K562 (cell line): ENCODE measurements at regions not wholly inside any gene's neighbourhood (a gene's known extent, or its start where the extent isn't known, plus 50 kb on each side); places are given as distances from the start of the nearest gene placed in this dataset.

Source experiments
- ATAC-seq: fragments of 200-7000 bp; cut with Tn5 transposase; 3 replicates; pipeline ENCODE4 v1.9.1; 2020; ENCODE audit warnings: moderate library complexity
- BruUV-seq: library from RNA; stranded (reverse); fragments of 400-500 nt; replicated peaks from 2 replicates; lab custom pipeline; 2021; lab: Mats Ljungman, UMichigan
- CTCF ChIA-PET: fragments of 300-600 bp; formaldehyde crosslinking; extraction: SDS; loops from one replicate; lab custom pipeline; 2021; ENCODE audit warnings: low intra/inter-chr PET ratio; lab: Yijun Ruan, JAX
- POLR2A ChIA-PET: fragments of 300-600, 350-650 bp; sonication (Branson Sonifier 250); formaldehyde crosslinking; extraction: SDS; loops from one replicate; lab custom pipeline; 2021; ENCODE audit warnings: antibody characterized with exemption, inconsistent platforms; lab: Yijun Ruan, JAX
- DNase-seq, 4 experiments: peaks; one replicate each; pipeline versions ENCODE4 v3.0.0 to v3.0.0-alpha.2; 2011 to 2018; ENCODE audit warnings: low spot score in 3 of 4, mixed read lengths in 3 of 4; ENCODE audit errors: extremely low read depth in 1 of 4
- FAIRE-seq: peaks from 2 replicates; lab custom pipeline; 2011; peaks lifted over from hg19 to GRCh38; lab: Jason Lieb, UNC
- H2AFZ ChIP-seq: 2 replicates; pipeline ENCODE4 v1.6.0; 2011; ENCODE audit warnings: low read depth, low read length, control low read depth, inconsistent platforms
- H3K27ac ChIP-seq: fragments of 200-600 bp; 3 replicates; pipeline ENCODE4 v1.8.0; 2011; ENCODE audit warnings: low read depth, mild to moderate bottlenecking, control low read depth, inconsistent platforms, low read length, moderate library complexity, mixed read lengths; ENCODE audit errors: extremely low read depth
- H3K27me3 ChIP-seq, 2 experiments: fragments of 300-600 bp in 1 of 2; 2 replicates in 1 of 2; 3 replicates in 1 of 2; pipeline versions ENCODE4 v1.6.0 to v1.8.0; 2011; ENCODE audit warnings: inconsistent platforms in 2 of 2, low read length in 2 of 2, mild to moderate bottlenecking in 1 of 2, mixed read lengths in 1 of 2, moderate library complexity in 1 of 2; ENCODE audit not compliant: control insufficient read depth in 2 of 2, insufficient read depth in 2 of 2
- H3K36me3 ChIP-seq: fragments of 300-600 bp; 3 replicates; pipeline ENCODE4 v1.8.0; 2011; ENCODE audit warnings: mild to moderate bottlenecking, low read length, inconsistent platforms; ENCODE audit not compliant: control insufficient read depth, insufficient read depth
- H3K4me1 ChIP-seq, 2 experiments: fragments of 200-600 bp in 1 of 2; replicated peaks in 1 of 2; 2 replicates in 1 of 2; 3 replicates in 1 of 2; pipeline versions ENCODE4 v1.5.1 to v1.8.0; 2011; ENCODE audit warnings: inconsistent platforms in 2 of 2, low read length in 2 of 2, mild to moderate bottlenecking in 1 of 2, mixed read lengths in 1 of 2, moderate library complexity in 1 of 2; ENCODE audit not compliant: control insufficient read depth in 2 of 2, insufficient read depth in 2 of 2
- H3K4me2 ChIP-seq: 2 replicates; pipeline ENCODE4 v1.6.1; 2011; ENCODE audit warnings: low read length, control low read depth, inconsistent platforms, mixed read lengths; ENCODE audit not compliant: insufficient read depth
- H3K4me3 ChIP-seq: fragments of 200-600 bp; sonication (generic), shearing (Covaris generic); 2 replicates; pipeline ENCODE4 v1.5.1; 2016; ENCODE audit warnings: control low read depth, inconsistent platforms
- H3K79me2 ChIP-seq: fragments of 200-600 bp; 3 replicates; pipeline ENCODE4 v1.8.0; 2011; ENCODE audit warnings: low read length, inconsistent platforms; ENCODE audit not compliant: control insufficient read depth, insufficient read depth
- H3K9ac ChIP-seq, 2 experiments: 2 replicates each; pipeline versions ENCODE4 v1.6.0 to v1.6.1; 2011; ENCODE audit warnings: low read depth in 2 of 2, low read length in 2 of 2, control low read depth in 1 of 2, inconsistent platforms in 1 of 2, mild to moderate bottlenecking in 1 of 2, mixed read lengths in 1 of 2; ENCODE audit not compliant: insufficient read depth in 1 of 2
- H3K9me1 ChIP-seq: one replicate; pipeline ENCODE4 v1.6.0; 2011; ENCODE audit warnings: inconsistent platforms, mild to moderate bottlenecking, low read length, moderate library complexity; ENCODE audit not compliant: control insufficient read depth, insufficient read depth
- H3K9me3 ChIP-seq: replicated peaks from 2 replicates; pipeline ENCODE4 v1.5.1; 2011; ENCODE audit warnings: low read depth, low read length, inconsistent platforms; ENCODE audit not compliant: control insufficient read depth, insufficient read depth
- H4K20me1 ChIP-seq: replicated peaks from 2 replicates; pipeline ENCODE4 v1.6.1; 2011; ENCODE audit warnings: low read length, inconsistent platforms, mixed read lengths; ENCODE audit not compliant: control insufficient read depth, insufficient read depth
- CTCFL ChIP-seq: IDR thresholded peaks from 2 replicates; pipeline ENCODE4 v1.6.1; 2011; ENCODE audit warnings: borderline replicate concordance, low read depth, mild to moderate bottlenecking, moderate library complexity, low read length; ENCODE audit not compliant: insufficient read depth, poor library complexity, severe bottlenecking
- FOXJ3 ChIP-seq: sonication (generic); formaldehyde crosslinking; IDR thresholded peaks from 2 replicates; pipeline ENCODE4 v1.4.0; 2020; ENCODE audit warnings: mild to moderate bottlenecking, missing genetic modification reagents
- KDM5B ChIP-seq: fragments of 200-600 bp; sonication (generic); IDR thresholded peaks from 2 replicates; pipeline ENCODE4 v1.6.1; 2012; ENCODE audit warnings: low read depth, mild to moderate bottlenecking, moderate library complexity, low read length, control low read depth, inconsistent platforms; ENCODE audit not compliant: insufficient replicate concordance
- LARP7 ChIP-seq: fragments of 450-650 bp; IDR thresholded peaks from 2 replicates; pipeline ENCODE4 v1.6.1; 2016
- ZNF212 ChIP-seq: fragments of 450-650 bp; formaldehyde crosslinking; IDR thresholded peaks from 2 replicates; pipeline ENCODE4 v1.4.0; 2020; ENCODE audit warnings: mild to moderate bottlenecking
- ZNF436 ChIP-seq: fragments of 250-450, 450-650 bp; sonication (Bioruptor Pico); formaldehyde crosslinking; IDR thresholded peaks from 2 replicates; pipeline ENCODE4 v1.7.0; 2020; ENCODE audit warnings: mild to moderate bottlenecking
- ZZZ3 ChIP-seq: fragments of 450-650 bp; IDR thresholded peaks from 2 replicates; pipeline ENCODE4 v1.6.1; 2016; ENCODE audit warnings: antibody characterized with exemption, mild to moderate bottlenecking, moderate library complexity
- WGBS: fragments of 100-300 bp; shearing (Covaris generic); methylation state at CpG from one replicate; pipeline ENCODE4 v1.1.6; 2016; ENCODE audit warnings: low coverage, mixed read lengths; ENCODE audit not compliant: insufficient coverage; ENCODE audit errors: missing lambda C conversion rate; 5-methylcytosine and 5-hydroxymethylcytosine counted together
- in situ Hi-C: fragments of 300-500 bp; cut with MboI; formaldehyde crosslinking; loops from 4 replicates; pipeline ENCODE4 v1.15.0; 2018; ENCODE audit warnings: inconsistent platforms, mixed read lengths
- intact Hi-C: fragments of 100-400 bp; cut with micrococcal nuclease; formaldehyde crosslinking; loops from 2 replicates; pipeline ENCODE4 v1.14.2; 2022
- TF ChIP-seq, protein P1 (sequence below): conservative IDR thresholded peaks from 2 replicates; pipeline ENCODE4 v1.6.1; 2011; ENCODE audit warnings: low read depth, mild to moderate bottlenecking, low read length; ENCODE audit not compliant: control insufficient read depth

DNA sequence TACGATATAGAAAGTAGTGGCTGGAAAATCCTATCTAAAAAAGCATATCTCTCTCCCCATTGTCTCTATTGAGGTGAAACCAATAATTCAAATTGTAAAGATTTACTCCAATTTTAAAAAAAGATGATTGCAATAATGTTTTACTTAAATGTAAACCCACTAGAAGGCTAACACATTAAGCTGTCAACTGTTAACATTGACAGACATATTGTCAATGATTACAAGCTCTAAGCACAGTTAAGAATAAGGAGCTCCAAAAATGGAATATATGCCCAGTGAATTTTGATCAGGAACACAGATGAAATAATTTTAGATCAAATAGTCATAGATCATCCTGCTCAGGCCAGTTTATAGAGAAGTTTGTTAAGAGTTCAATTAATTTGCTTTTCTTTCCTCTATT, 123.6 kb upstream of the NETO1 start:
- no peak for ATAC-seq
- no peaks in the 10 kb centered on the region for H3K9me1 ChIP-seq
- CTCF ChIA-PET: no interaction called here
- H3K9ac ChIP-seq: no peak overlapping the region
- no peak overlapping the region for H3K27ac ChIP-seq
- no peaks in the 10 kb centered on the region for H3K36me3 ChIP-seq
- no TSS peak for BruUV-seq
- H2AFZ ChIP-seq: no peak overlapping the region
- WGBS: 0% methylated on average over 1 of the region's 1 CpG
- H3K79me2 ChIP-seq: no peaks in the 10 kb centered on the region
- no peaks in the 10 kb centered on the region for H3K9me3 ChIP-seq
- H3K4me3 ChIP-seq: no peak overlapping the region
- H3K4me1 ChIP-seq: no peaks in the 10 kb centered on the region
- no peak for FAIRE-seq
- intact Hi-C loops (no loop called here), in situ Hi-C loops (no loop called here)
- TF ChIP-seq CTCFL: no peak
- TF ChIP-seq KDM5B: no peak
- TF ChIP-seq ZNF212: no peak
- TF ChIP-seq, protein P1, sequence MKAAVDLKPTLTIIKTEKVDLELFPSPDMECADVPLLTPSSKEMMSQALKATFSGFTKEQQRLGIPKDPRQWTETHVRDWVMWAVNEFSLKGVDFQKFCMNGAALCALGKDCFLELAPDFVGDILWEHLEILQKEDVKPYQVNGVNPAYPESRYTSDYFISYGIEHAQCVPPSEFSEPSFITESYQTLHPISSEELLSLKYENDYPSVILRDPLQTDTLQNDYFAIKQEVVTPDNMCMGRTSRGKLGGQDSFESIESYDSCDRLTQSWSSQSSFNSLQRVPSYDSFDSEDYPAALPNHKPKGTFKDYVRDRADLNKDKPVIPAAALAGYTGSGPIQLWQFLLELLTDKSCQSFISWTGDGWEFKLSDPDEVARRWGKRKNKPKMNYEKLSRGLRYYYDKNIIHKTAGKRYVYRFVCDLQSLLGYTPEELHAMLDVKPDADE: no peak
- no peak for TF ChIP-seq FOXJ3 (CRISPR knock-in tag)
- TF ChIP-seq ZNF436: no peak
- no peak for TF ChIP-seq LARP7
- no peak for TF ChIP-seq ZZZ3
- H4K20me1 ChIP-seq: no peaks in the 10 kb centered on the region
- no peak overlapping the region for H3K4me2 ChIP-seq
- no peaks in the 10 kb centered on the region for H3K27me3 ChIP-seq
- POLR2A ChIA-PET: no interaction called here
- no peak for DNase-seq
